CD1c-positive myeloid dendritic cell (primary cell): ENCODE measurements at regions not wholly inside any gene's neighbourhood (a gene's known extent, or its start where the extent isn't known, plus 50 kb on each side); places are given as distances from the start of the nearest gene placed in this dataset.

Experiments used
- DNase-seq: peaks from one replicate; pipeline ENCODE4 v3.0.0-alpha.2; 2016; ENCODE audit errors: extremely low spot score

- DNase-seq, result no peak
Observed at GRCh38 chr7:119413314-119413805, 859.6 kb upstream of the KCND2 start.

GRCh38 chr7:119415682-119416081 is 857.3 kb upstream of the KCND2 start:
- DNase-seq, result no peak

GRCh38 chr7:119421657-119422056 is 851.3 kb upstream of the KCND2 start:
- no peak for DNase-seq

GRCh38 chr7:119436882-119437281 is 836.1 kb upstream of the KCND2 start:
- DNase-seq, result no peak

- no peak for DNase-seq
Observed at GRCh38 chr7:119438315-119438714, 834.7 kb upstream of the KCND2 start.

GRCh38 chr7:119439192-119439591 is 833.8 kb upstream of the KCND2 start:
- no peak for DNase-seq

GRCh38 chr7:119452401-119452800 is 820.6 kb upstream of the KCND2 start:
- no peak for DNase-seq

- DNase-seq, result no peak
Observed at GRCh38 chr7:119465798-119466305, 807.1 kb upstream of the KCND2 start.

- DNase-seq, result no peak
Observed at GRCh38 chr7:119472408-119473038, 800.5 kb upstream of the KCND2 start.

- no peak for DNase-seq
Observed at GRCh38 chr7:119482209-119482608, 790.8 kb upstream of the KCND2 start.

- no peak for DNase-seq
Observed at GRCh38 chr7:119482671-119483070, 790.3 kb upstream of the KCND2 start.

- DNase-seq, result no peak
Observed at GRCh38 chr7:119483364-119483763, 789.6 kb upstream of the KCND2 start.

GRCh38 chr7:119514326-119514725 is 758.6 kb upstream of the KCND2 start:
- DNase-seq, result no peak

- no peak for DNase-seq
Observed at GRCh38 chr7:119515214-119515613, 757.8 kb upstream of the KCND2 start.

- no peak for DNase-seq
Observed at GRCh38 chr7:119515962-119516361, 757.0 kb upstream of the KCND2 start.

- no peak for DNase-seq
Observed at GRCh38 chr7:119522263-119522662, 750.7 kb upstream of the KCND2 start.

- DNase-seq, result no peak
Observed at GRCh38 chr7:119522698-119523097, 750.3 kb upstream of the KCND2 start.

- no peak for DNase-seq
Observed at GRCh38 chr7:119545118-119545517, 727.9 kb upstream of the KCND2 start.

- DNase-seq, result no peak
Observed at GRCh38 chr7:119555788-119556187, 717.2 kb upstream of the KCND2 start.

- no peak for DNase-seq
Observed at GRCh38 chr7:119556436-119556835, 716.5 kb upstream of the KCND2 start.

GRCh38 chr7:119561751-119562150 is 711.2 kb upstream of the KCND2 start:
- DNase-seq, result no peak

GRCh38 chr7:119562839-119563238 is 710.1 kb upstream of the KCND2 start:
- DNase-seq, result no peak

GRCh38 chr7:119571666-119572065 is 701.3 kb upstream of the KCND2 start:
- no peak for DNase-seq

GRCh38 chr7:119572132-119572531 is 700.8 kb upstream of the KCND2 start:
- no peak for DNase-seq
